Loucy (cell line): ENCODE measurements at regions not wholly inside any gene's neighbourhood (a gene's known extent, or its start where the extent isn't known, plus 50 kb on each side); places are given as distances from the start of the nearest gene placed in this dataset.
"Not testable (repeated sequence)": the region's sequence is repeated elsewhere in the genome, so short reads cannot be mapped to it uniquely, and the experiment has no call there.

ENCODE experiments used
- H2AFZ ChIP-seq: fragments of 200-600 bp; sonication (generic); 2 replicates; pipeline ENCODE4 v1.6.0; 2016; ENCODE audit warnings: antibody characterized with exemption, mild to moderate bottlenecking, low read length, moderate library complexity
- H3F3A ChIP-seq: fragments of 200-600 bp; 2 replicates; pipeline ENCODE4 v1.6.0; 2016; ENCODE audit warnings: antibody characterized with exemption, low read depth, mild to moderate bottlenecking
- H3K27me3 ChIP-seq: fragments of 200-600 bp; sonication (generic); 2 replicates; pipeline ENCODE4 v1.6.1; 2014; ENCODE audit warnings: low read length, mild to moderate bottlenecking; ENCODE audit not compliant: insufficient read depth, poor library complexity, severe bottlenecking
- H3K36me3 ChIP-seq: fragments of 200-600 bp; sonication (generic); 2 replicates; pipeline ENCODE4 v1.6.1; 2016; ENCODE audit warnings: low read length; ENCODE audit not compliant: insufficient read depth
- H3K4me1 ChIP-seq: fragments of 200-600 bp; sonication (generic); 2 replicates; pipeline ENCODE4 v1.5.1; 2014; ENCODE audit warnings: low read length, mild to moderate bottlenecking; ENCODE audit not compliant: insufficient read depth, poor library complexity, severe bottlenecking
- H3K4me2 ChIP-seq: fragments of 200-600 bp; sonication (generic); 2 replicates; pipeline ENCODE4 v1.6.0; 2014; ENCODE audit warnings: antibody characterized with exemption, low read length, low read depth, mild to moderate bottlenecking; ENCODE audit not compliant: poor library complexity, severe bottlenecking
- H3K4me3 ChIP-seq: fragments of 200-600 bp; sonication (generic); 2 replicates; pipeline ENCODE4 v1.5.1; 2014; ENCODE audit warnings: low read length, mild to moderate bottlenecking, mixed read lengths; ENCODE audit not compliant: poor library complexity, severe bottlenecking
- H3K79me2 ChIP-seq: fragments of 200-600 bp; sonication (generic); 2 replicates; pipeline ENCODE4 v1.6.1; 2014; ENCODE audit warnings: low read length; ENCODE audit not compliant: insufficient read depth
- H3K9ac ChIP-seq: fragments of 200-600 bp; sonication (generic); 2 replicates; pipeline ENCODE4 v1.6.0; 2014; ENCODE audit warnings: mild to moderate bottlenecking, low read depth, low read length, moderate library complexity; ENCODE audit not compliant: poor library complexity, severe bottlenecking
- H3K9me2 ChIP-seq: fragments of 200-600 bp; sonication (generic); replicated peaks from 2 replicates; pipeline ENCODE4 v1.6.1; 2016; ENCODE audit warnings: low read depth, low read length, mixed read lengths
- H3K9me3 ChIP-seq: fragments of 200-600 bp; sonication (generic); 2 replicates; pipeline ENCODE4 v1.6.1; 2014; ENCODE audit warnings: mild to moderate bottlenecking, antibody characterized with exemption, low read length, low read depth; ENCODE audit not compliant: insufficient read depth
- H4K20me1 ChIP-seq: fragments of 200-600 bp; sonication (generic); 2 replicates; pipeline ENCODE4 v1.6.0; 2014; ENCODE audit warnings: antibody characterized with exemption, low read length, mild to moderate bottlenecking; ENCODE audit not compliant: insufficient read depth, poor library complexity, severe bottlenecking
- CTCF ChIP-seq: fragments of 200-600 bp; sonication (generic); conservative IDR thresholded peaks from 2 replicates; pipeline ENCODE4 v1.5.1; 2014; ENCODE audit warnings: mild to moderate bottlenecking, antibody characterized with exemption, low read length
- EZH2phosphoT487 ChIP-seq: fragments of 200-600 bp; IDR thresholded peaks from 2 replicates; pipeline ENCODE4 v1.6.1; 2018; ENCODE audit warnings: antibody characterized with exemption, mild to moderate bottlenecking, moderate library complexity, borderline replicate concordance

- no peak overlapping the region for H3K4me2 ChIP-seq
- no peaks in the 10 kb centered on the region for H4K20me1 ChIP-seq
- no peaks in the 10 kb centered on the region for H3K9me2 ChIP-seq
- no peak overlapping the region for H3K4me3 ChIP-seq
- no peaks in the 10 kb centered on the region for H3K27me3 ChIP-seq
- TF ChIP-seq CTCF = no peak
- no peak for TF ChIP-seq EZH2phosphoT487
- H3K9me3 ChIP-seq = no peaks in the 10 kb centered on the region
- no peaks in the 10 kb centered on the region for H3F3A ChIP-seq
- H3K36me3 ChIP-seq = no peaks in the 10 kb centered on the region
- no peaks in the 10 kb centered on the region for H3K79me2 ChIP-seq
- H2AFZ ChIP-seq = no peak overlapping the region
- H3K9ac ChIP-seq = no peak overlapping the region
- no peaks in the 10 kb centered on the region for H3K4me1 ChIP-seq
These were observed 224.2 kb downstream of the BCHE start for GRCh38 chr3:165613014-165613413.

- Histone ChIP-seq H3K79me2 (no peaks in the 10 kb centered on the region), H2AFZ (no peak overlapping the region), H3K4me3 (no peak overlapping the region), H3F3A (no peaks in the 10 kb centered on the region), H3K4me2 (no peak overlapping the region), H3K36me3 (no peaks in the 10 kb centered on the region), H3K4me1 (no peaks in the 10 kb centered on the region), H3K9me3 (no peaks in the 10 kb centered on the region), H3K9me2 (no peaks in the 10 kb centered on the region), H3K27me3 (no peaks in the 10 kb centered on the region), H4K20me1 (no peaks in the 10 kb centered on the region), H3K9ac (no peak overlapping the region)
- no peak for TF ChIP-seq CTCF
- no peak for TF ChIP-seq EZH2phosphoT487
These were observed 230.0 kb downstream of the BCHE start for GRCh38 chr3:165607221-165607620.

- H2AFZ ChIP-seq = no peak overlapping the region
- no peaks in the 10 kb centered on the region for H3K9me2 ChIP-seq
- H4K20me1 ChIP-seq = no peaks in the 10 kb centered on the region
- no peaks in the 10 kb centered on the region for H3K4me1 ChIP-seq
- no peak overlapping the region for H3K9ac ChIP-seq
- H3K79me2 ChIP-seq = no peaks in the 10 kb centered on the region
- no peaks in the 10 kb centered on the region for H3K36me3 ChIP-seq
- H3K9me3 ChIP-seq = no peaks in the 10 kb centered on the region
- TF ChIP-seq EZH2phosphoT487 (no peak), CTCF (no peak)
- no peak overlapping the region for H3K4me3 ChIP-seq
- no peak overlapping the region for H3K4me2 ChIP-seq
- H3K27me3 ChIP-seq = no peaks in the 10 kb centered on the region
- H3F3A ChIP-seq = no peaks in the 10 kb centered on the region
These were observed 234.0 kb downstream of the BCHE start for GRCh38 chr3:165603196-165603595.

GRCh38 chr3:165572566-165572965 lies 264.7 kb downstream of the BCHE start:
- H3F3A ChIP-seq, H2AFZ ChIP-seq, H3K36me3 ChIP-seq, H3K4me2 ChIP-seq, H3K9me3 ChIP-seq, H3K9me2 ChIP-seq, H3K9ac ChIP-seq, H3K4me1 ChIP-seq, H3K4me3 ChIP-seq, H3K27me3 ChIP-seq, H3K79me2 ChIP-seq, H4K20me1 ChIP-seq: not testable (repeated sequence)
